H1 (cell line): ENCODE measurements at regions not wholly inside any gene's neighbourhood (a gene's known extent, or its start where the extent isn't known, plus 50 kb on each side); places are given as distances from the start of the nearest gene placed in this dataset.

Experiments used
- CTCF ChIA-PET: fragments of 300-600 bp; sonication (Branson Sonifier 250); formaldehyde crosslinking; loops from one replicate; lab custom pipeline; 2021; ENCODE audit not compliant: partially characterized antibody; lab: Charles Lee
- POLR2A ChIA-PET: fragments of 300-600 bp; sonication (Branson Sonifier 250); formaldehyde crosslinking; loops from one replicate; lab custom pipeline; 2021; ENCODE audit warnings: inconsistent platforms; ENCODE audit not compliant: partially characterized antibody; lab: Charles Lee
- DNase-seq, 2 experiments: peaks; one replicate each; pipeline versions ENCODE4 v3.0.0 to v3.0.0-alpha.2; 2010 to 2022; ENCODE audit warnings: low spot score in 2 of 2, low read depth in 1 of 2, mixed read lengths in 1 of 2
- FAIRE-seq: peaks from 2 replicates; lab custom pipeline; 2011; peaks lifted over from hg19 to GRCh38; lab: Jason Lieb, UNC
- H2AFZ ChIP-seq: 2 replicates; pipeline ENCODE4 v1.8.1; 2012; ENCODE audit warnings: low read length, inconsistent platforms
- H2AK5ac ChIP-seq: 2 replicates; pipeline ENCODE4 v1.6.1; 2013; ENCODE audit warnings: low read depth, low read length
- H2BK120ac ChIP-seq: replicated peaks from 2 replicates; pipeline ENCODE3; 2013; ENCODE audit warnings: low read depth, low read length, inconsistent platforms
- H2BK12ac ChIP-seq: 2 replicates; pipeline ENCODE4 v1.6.1; 2013; ENCODE audit warnings: low read depth, low read length
- H2BK15ac ChIP-seq: 2 replicates; pipeline ENCODE4 v1.6.1; 2013; ENCODE audit warnings: low read length
- H2BK20ac ChIP-seq: 2 replicates; pipeline ENCODE4 v1.6.1; 2013; ENCODE audit warnings: low read length
- H2BK5ac ChIP-seq: 2 replicates; pipeline ENCODE4 v1.6.1; 2013; ENCODE audit warnings: low read depth, low read length
- H3K14ac ChIP-seq: 2 replicates; pipeline ENCODE4 v1.6.1; 2013; ENCODE audit warnings: inconsistent platforms; ENCODE audit not compliant: insufficient read length
- H3K18ac ChIP-seq: 2 replicates; pipeline ENCODE4 v1.6.1; 2013; ENCODE audit warnings: low read length; ENCODE audit errors: extremely low read depth
- H3K23ac ChIP-seq: 2 replicates; pipeline ENCODE4 v1.6.1; 2013; ENCODE audit warnings: inconsistent platforms; ENCODE audit not compliant: insufficient read length
- H3K23me2 ChIP-seq: 2 replicates; pipeline ENCODE4 v1.6.1; 2013; ENCODE audit warnings: low read depth, low read length
- H3K27ac ChIP-seq: 2 replicates; pipeline ENCODE4 v1.6.1; 2011; ENCODE audit warnings: low read depth, low read length, inconsistent platforms
- H3K27me3 ChIP-seq, 4 experiments: replicated peaks in 1 of 4; 1 replicate in 1 of 4; 2 replicates in 3 of 4; pipeline versions ENCODE4 v1.6.1 to v1.8.1; 2011 to 2013; ENCODE audit warnings: low read length in 3 of 4, mild to moderate bottlenecking in 3 of 4, inconsistent platforms in 2 of 4, mixed read lengths in 2 of 4, moderate library complexity in 1 of 4; ENCODE audit not compliant: control insufficient read depth in 3 of 4, insufficient read depth in 3 of 4; ENCODE audit errors: extremely low read depth in 1 of 4
- H3K36me3 ChIP-seq, 4 experiments: 2 replicates each; pipeline versions ENCODE4 v1.6.1 to v1.8.1; 2011 to 2013; ENCODE audit warnings: mild to moderate bottlenecking in 4 of 4, low read length in 3 of 4, moderate library complexity in 2 of 4, control low read depth in 1 of 4, inconsistent platforms in 1 of 4; ENCODE audit not compliant: insufficient read depth in 4 of 4, control insufficient read depth in 2 of 4
- H3K4ac ChIP-seq: replicated peaks from 2 replicates; pipeline ENCODE3; 2013; ENCODE audit warnings: low read length, low read depth, mixed read lengths, inconsistent platforms; ENCODE audit not compliant: insufficient read length
- H3K4me1 ChIP-seq, 4 experiments: replicated peaks in 1 of 4; 1 replicate in 1 of 4; 2 replicates in 3 of 4; pipeline versions ENCODE4 v1.6.1 to v1.8.1; 2011 to 2013; ENCODE audit warnings: low read length in 3 of 4, inconsistent platforms in 2 of 4, mixed read lengths in 1 of 4; ENCODE audit not compliant: insufficient read depth in 4 of 4, control insufficient read depth in 3 of 4
- H3K4me2 ChIP-seq, 2 experiments: 2 replicates each; pipeline versions ENCODE4 v1.6.1 to v1.8.1; 2011 to 2013; ENCODE audit warnings: low read depth in 2 of 2, low read length in 2 of 2, control low read depth in 1 of 2, inconsistent platforms in 1 of 2, mild to moderate bottlenecking in 1 of 2; ENCODE audit not compliant: insufficient read depth in 1 of 2
- H3K4me3 ChIP-seq, 4 experiments: fragments of 200-600, 300-600 bp in 1 of 4; sonication (generic), shearing (Covaris generic), sonication (Bioruptor Twin) in 1 of 4; 2 replicates each; pipeline versions ENCODE4 v1.5.1 to v1.8.1; 2011 to 2016; ENCODE audit warnings: low read length in 4 of 4, low read depth in 3 of 4, control low read depth in 2 of 4, inconsistent platforms in 2 of 4, mild to moderate bottlenecking in 2 of 4, mixed read lengths in 1 of 4, moderate library complexity in 1 of 4; ENCODE audit not compliant: insufficient read depth in 2 of 4; ENCODE audit errors: extremely low read depth in 1 of 4
- H3K56ac ChIP-seq: replicated peaks from 2 replicates; pipeline ENCODE3; 2013; ENCODE audit warnings: low read depth, mild to moderate bottlenecking, mixed read lengths, low read length, inconsistent platforms; ENCODE audit not compliant: insufficient read length
- H3K79me1 ChIP-seq: 2 replicates; pipeline ENCODE4 v1.6.1; 2013; ENCODE audit warnings: low read depth, low read length, control low read depth
- H3K79me2 ChIP-seq, 2 experiments: 2 replicates each; pipeline versions ENCODE4 v1.6.1 to v1.8.1; 2012 to 2013; ENCODE audit warnings: low read length in 2 of 2, mild to moderate bottlenecking in 2 of 2, inconsistent platforms in 1 of 2; ENCODE audit not compliant: insufficient read depth in 2 of 2, control insufficient read depth in 1 of 2
- H3K9ac ChIP-seq, 4 experiments: replicated peaks in 1 of 4; 1 replicate in 1 of 4; 2 replicates in 3 of 4; pipeline versions ENCODE4 v1.6.1 to v1.8.1; 2011 to 2013; ENCODE audit warnings: low read depth in 3 of 4, low read length in 3 of 4, control low read depth in 2 of 4, mild to moderate bottlenecking in 2 of 4, moderate library complexity in 2 of 4, inconsistent platforms in 1 of 4; ENCODE audit errors: extremely low read depth in 1 of 4
- H3K9me3 ChIP-seq, 2 experiments: 2 replicates each; pipeline versions ENCODE4 v1.6.1 to v1.8.1; 2012 to 2013; ENCODE audit warnings: mild to moderate bottlenecking in 2 of 2, moderate library complexity in 2 of 2, control low read depth in 1 of 2, inconsistent platforms in 1 of 2, low read depth in 1 of 2, low read length in 1 of 2, mixed read lengths in 1 of 2; ENCODE audit not compliant: insufficient read depth in 2 of 2
- H4K20me1 ChIP-seq, 2 experiments: replicated peaks in 1 of 2; 2 replicates each; pipeline versions ENCODE3 to v1.8.1; 2011 to 2013; ENCODE audit warnings: inconsistent platforms in 2 of 2, low read length in 2 of 2, mild to moderate bottlenecking in 1 of 2; ENCODE audit not compliant: insufficient read depth in 2 of 2, control insufficient read depth in 1 of 2
- H4K5ac ChIP-seq: 2 replicates; pipeline ENCODE4 v1.6.1; 2013; ENCODE audit warnings: low read length, low read depth, mixed read lengths, inconsistent platforms; ENCODE audit not compliant: insufficient read length
- H4K8ac ChIP-seq: 2 replicates; pipeline ENCODE4 v1.8.0; 2013; ENCODE audit warnings: mild to moderate bottlenecking, moderate library complexity, low read length, inconsistent platforms; ENCODE audit not compliant: insufficient read depth; ENCODE audit errors: extremely low read depth
- H4K91ac ChIP-seq: replicated peaks from 2 replicates; pipeline ENCODE3; 2013; ENCODE audit warnings: low read length, mixed read lengths, inconsistent platforms; ENCODE audit not compliant: insufficient read length
- BRCA1 ChIP-seq: IDR thresholded peaks from 2 replicates; pipeline ENCODE4 v1.6.1; 2012; ENCODE audit warnings: low read depth, low read length, improper control_type of control experiment
- CHD1 ChIP-seq: IDR thresholded peaks from 2 replicates; pipeline ENCODE4 v1.6.1; 2012; ENCODE audit warnings: low read depth, low read length, improper control_type of control experiment
- CHD2 ChIP-seq: IDR thresholded peaks from 2 replicates; pipeline ENCODE4 v1.6.1; 2012; ENCODE audit warnings: low read length, improper control_type of control experiment
- CREB1 ChIP-seq: IDR thresholded peaks from 2 replicates; pipeline ENCODE4 v1.6.1; 2012; ENCODE audit warnings: inconsistent platforms
- FOSL1 ChIP-seq: IDR thresholded peaks from 2 replicates; pipeline ENCODE4 v1.6.1; 2011; ENCODE audit warnings: mild to moderate bottlenecking, low read depth, low read length, moderate library complexity; ENCODE audit not compliant: insufficient read depth
- GTF2F1 ChIP-seq: IDR thresholded peaks from 2 replicates; pipeline ENCODE4 v1.6.1; 2012; ENCODE audit warnings: low read depth, low read length, improper control_type of control experiment, borderline replicate concordance
- NANOG ChIP-seq: IDR thresholded peaks from 2 replicates; pipeline ENCODE4 v1.6.1; 2011; ENCODE audit warnings: low read length, low read depth, mild to moderate bottlenecking, inconsistent platforms; ENCODE audit not compliant: insufficient read depth, poor library complexity, severe bottlenecking
- POLR2A ChIP-seq, 2 experiments: IDR thresholded peaks; 1 replicate in 1 of 2; 2 replicates in 1 of 2; pipeline ENCODE4 v1.6.1; 2011; ENCODE audit warnings: low read depth in 2 of 2, low read length in 2 of 2, mild to moderate bottlenecking in 2 of 2; ENCODE audit errors: control extremely low read depth in 1 of 2
- POU5F1 ChIP-seq: IDR thresholded peaks from 2 replicates; pipeline ENCODE4 v1.6.1; 2011; ENCODE audit warnings: low read depth, mild to moderate bottlenecking, low read length, moderate library complexity
- RBBP5 ChIP-seq: IDR thresholded peaks from 2 replicates; pipeline ENCODE4 v1.7.1; 2012; ENCODE audit warnings: low read depth, mild to moderate bottlenecking, inconsistent platforms, low read length, moderate library complexity, borderline replicate concordance
- ZNF274 ChIP-seq: IDR thresholded peaks from 2 replicates; pipeline ENCODE4 v1.7.0; 2012; ENCODE audit warnings: low read length, borderline replicate concordance; ENCODE audit errors: extremely low read depth
- whole genome bisulfite sequencing, 2 experiments: shearing (Covaris generic) in 1 of 2; methylation state at CpG; one replicate each; pipeline versions ENCODE4 v1.1.6 to v1.1.7; 2013 to 2015; ENCODE audit warnings: low lambda C conversion rate in 2 of 2, mixed read lengths in 2 of 2, inconsistent platforms in 1 of 2, low coverage in 1 of 2, missing lambda C conversion rate in 1 of 2; ENCODE audit not compliant: insufficient replicate concordance in 2 of 2, insufficient coverage in 1 of 2, insufficient read length in 1 of 2; ENCODE audit errors: extremely low coverage in 1 of 2, missing lambda C conversion rate in 1 of 2; 5-methylcytosine and 5-hydroxymethylcytosine counted together
- TF ChIP-seq, protein P1 (sequence below): IDR thresholded peaks from 2 replicates; pipeline ENCODE4 v1.6.1; 2012; ENCODE audit warnings: low read length, inconsistent platforms

DNA sequence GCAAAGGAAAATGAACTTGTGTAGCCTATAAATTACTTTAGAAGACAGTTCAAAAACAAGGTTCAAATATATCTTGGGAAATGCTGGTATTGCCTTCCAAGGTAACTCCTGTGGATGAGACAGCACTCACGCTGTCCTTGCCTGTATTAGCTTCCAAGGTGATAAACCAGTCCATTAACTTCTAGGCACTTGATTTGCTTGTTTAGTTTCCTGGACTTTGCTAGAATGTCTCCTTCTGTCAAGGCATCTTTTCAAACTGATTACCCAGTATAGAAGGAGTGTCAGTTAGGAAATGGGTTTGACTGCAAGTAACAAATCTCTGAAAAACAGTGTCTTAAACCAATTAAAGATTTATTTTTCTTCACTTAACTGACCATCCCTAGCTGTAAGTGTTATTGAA is 103.4 kb upstream of the SLC22A23 start:
- no peak overlapping the region for H2BK15ac ChIP-seq
- no peak overlapping the region for H2AK5ac ChIP-seq
- H3K23me2 ChIP-seq = no peaks in the 10 kb centered on the region; the same call in 1 of the 2 replicates
- FAIRE-seq = no peak
- DNase-seq = no peak
- H2BK5ac ChIP-seq = no peak overlapping the region
- no peak overlapping the region for H4K8ac ChIP-seq
- H2BK120ac ChIP-seq = no peak overlapping the region
- no peak overlapping the region for H4K91ac ChIP-seq
- H3K27ac ChIP-seq = no peak overlapping the region
- H3K56ac ChIP-seq = no peak overlapping the region
- no peak overlapping the region for H2BK12ac ChIP-seq
- H3K79me1 ChIP-seq = no peaks in the 10 kb centered on the region
- TF ChIP-seq, protein P1, sequence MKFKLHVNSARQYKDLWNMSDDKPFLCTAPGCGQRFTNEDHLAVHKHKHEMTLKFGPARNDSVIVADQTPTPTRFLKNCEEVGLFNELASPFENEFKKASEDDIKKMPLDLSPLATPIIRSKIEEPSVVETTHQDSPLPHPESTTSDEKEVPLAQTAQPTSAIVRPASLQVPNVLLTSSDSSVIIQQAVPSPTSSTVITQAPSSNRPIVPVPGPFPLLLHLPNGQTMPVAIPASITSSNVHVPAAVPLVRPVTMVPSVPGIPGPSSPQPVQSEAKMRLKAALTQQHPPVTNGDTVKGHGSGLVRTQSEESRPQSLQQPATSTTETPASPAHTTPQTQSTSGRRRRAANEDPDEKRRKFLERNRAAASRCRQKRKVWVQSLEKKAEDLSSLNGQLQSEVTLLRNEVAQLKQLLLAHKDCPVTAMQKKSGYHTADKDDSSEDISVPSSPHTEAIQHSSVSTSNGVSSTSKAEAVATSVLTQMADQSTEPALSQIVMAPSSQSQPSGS = no peak
- TF ChIP-seq CHD2 (no peak), ZNF274 (no peak), POLR2A (IDR thresholded peaks at IDR 0.05; ENCODE audit: control extremely low read depth in 1 of 2, low read depth in 2 of 2, low read length in 2 of 2) (no peak), BRCA1 (no peak), FOSL1 (no peak), RBBP5 (no peak), POU5F1 (no peak), NANOG (no peak), CREB1 (no peak), CHD1 (no peak), GTF2F1 (no peak)
- no peak overlapping the region for H3K4ac ChIP-seq
- no peaks in the 10 kb centered on the region for H3K79me2 ChIP-seq
- ChIA-PET CTCF (interaction anchor here (0.5 to 1.6 kb wide), 3 partner anchors 9 to 143 kb away, joined by 3 to 4 read pairs (median 3); no protein-coding TSS in a partner anchor), POLR2A (interaction anchor here (0.6 kb wide), 1 partner anchor 23 kb away, joined by 4 read pairs; no protein-coding TSS in a partner anchor)
- H3K4me3 ChIP-seq = no peak overlapping the region
- H3K23ac ChIP-seq = no peak overlapping the region
- H3K14ac ChIP-seq = no peak overlapping the region
- H3K36me3 ChIP-seq = no peaks in the 10 kb centered on the region
- no peak overlapping the region for H3K9ac ChIP-seq
- no peak overlapping the region for H2AFZ ChIP-seq
- peaks cover 0 to 2% (median 0%) of the 10 kb centered on the region in 4 experiments; a peak in 2 of 7 replicates for H3K4me1 ChIP-seq
- 79% methylated on average over 1 of the region's 1 CpG; no CpG with 5 or more reads in 1 of the 2 experiments for WGBS, 2 experiments
- H3K9me3 ChIP-seq = no peaks in the 10 kb centered on the region
- no peaks in the 10 kb centered on the region for H3K27me3 ChIP-seq
- H4K20me1 ChIP-seq = no peaks in the 10 kb centered on the region
- H3K18ac ChIP-seq = no peak overlapping the region
- no peak overlapping the region for H3K4me2 ChIP-seq
- no peak overlapping the region for H2BK20ac ChIP-seq
- no peak overlapping the region for H4K5ac ChIP-seq
